GM21528 (cell line): ENCODE measurements at regions not wholly inside any gene's neighbourhood (a gene's known extent, or its start where the extent isn't known, plus 50 kb on each side); places are given as distances from the start of the nearest gene placed in this dataset.
"Not testable (repeated sequence)": the region's sequence is repeated elsewhere in the genome, so short reads cannot be mapped to it uniquely, and the experiment has no call there.

Source experiments
- ATAC-seq: cut with Tn5 transposase; IDR thresholded peaks from one replicate; pipeline ENCODE4 v1.9.1; 2021; ENCODE audit warnings: mild to moderate bottlenecking, moderate library complexity; ENCODE audit not compliant: unreplicated experiment, low FRiP score

GRCh38 chr1:232426801-232427200 lies 203.1 kb downstream of the SIPA1L2 start:
- no peak for ATAC-seq

GRCh38 chr1:232425421-232425820 lies 204.5 kb downstream of the SIPA1L2 start:
- no peak for ATAC-seq

- ATAC-seq, result no peak
Observed at GRCh38 chr1:232423591-232423990, 206.3 kb downstream of the SIPA1L2 start.

- ATAC-seq, result no peak
Observed at GRCh38 chr1:232422898-232423297, 207.0 kb downstream of the SIPA1L2 start.

GRCh38 chr1:232422098-232422497 lies 207.8 kb downstream of the SIPA1L2 start:
- no peak for ATAC-seq

GRCh38 chr1:232421143-232421796 lies 208.7 kb downstream of the SIPA1L2 start:
- ATAC-seq, result no peak

- no peak for ATAC-seq
Observed at GRCh38 chr1:232417636-232418248, 212.2 kb downstream of the SIPA1L2 start.

- ATAC-seq, result no peak
Observed at GRCh38 chr1:232416026-232416568, 213.8 kb downstream of the SIPA1L2 start.

GRCh38 chr1:232415481-232415880 lies 214.5 kb downstream of the SIPA1L2 start:
- ATAC-seq, result not testable (repeated sequence)

- no peak for ATAC-seq
Observed at GRCh38 chr1:232414100-232414499, 215.8 kb downstream of the SIPA1L2 start.

- ATAC-seq, result no peak
Observed at GRCh38 chr1:232413674-232414073, 216.3 kb downstream of the SIPA1L2 start.

- ATAC-seq, result no peak
Observed at GRCh38 chr1:232409584-232409983, 220.3 kb downstream of the SIPA1L2 start.

GRCh38 chr1:232407120-232407519 lies 222.8 kb downstream of the SIPA1L2 start:
- no peak for ATAC-seq

GRCh38 chr1:232405781-232406180 lies 224.2 kb downstream of the SIPA1L2 start:
- no peak for ATAC-seq

- no peak for ATAC-seq
Observed at GRCh38 chr1:232404981-232405731, 224.8 kb downstream of the SIPA1L2 start.

- ATAC-seq, result no peak
Observed at GRCh38 chr1:232404227-232404626, 225.7 kb downstream of the SIPA1L2 start.

- no peak for ATAC-seq
Observed at GRCh38 chr1:232403017-232403714, 226.8 kb downstream of the SIPA1L2 start.

GRCh38 chr1:232398823-232399222 lies 231.1 kb downstream of the SIPA1L2 start:
- ATAC-seq, result no peak

GRCh38 chr1:232393444-232394146 lies 236.3 kb downstream of the SIPA1L2 start:
- no peak for ATAC-seq

- ATAC-seq, result no peak
Observed at GRCh38 chr1:232393010-232393409, 236.9 kb downstream of the SIPA1L2 start.
